Activated CD4-positive, alpha-beta T cell treated with anti-CD3 and anti-CD28 coated beads, Interleukin-2, amount 50 U/mL, for 48 hours (primary cell): ENCODE measurements at regions not wholly inside any gene's neighbourhood (a gene's known extent, or its start where the extent isn't known, plus 50 kb on each side); places are given as distances from the start of the nearest gene placed in this dataset.

Source experiments
- DNase-seq, 2 experiments: peaks; one replicate each; pipeline ENCODE4 v3.0.0-alpha.2; 2020

- no peak for DNase-seq
These were observed 311.8 kb upstream of the SMIM31 start for GRCh38 chr4:164442180-164442579.

GRCh38 chr4:164446516-164446915, 307.4 kb upstream of the SMIM31 start:
- DNase-seq, result no peak

- no peak for DNase-seq
These were observed 292.0 kb upstream of the SMIM31 start for GRCh38 chr4:164461901-164462300.

- DNase-seq, result no peak
These were observed 291.5 kb upstream of the SMIM31 start for GRCh38 chr4:164462471-164462870.

GRCh38 chr4:164464313-164464712, 289.6 kb upstream of the SMIM31 start:
- DNase-seq, result no peak

DNA sequence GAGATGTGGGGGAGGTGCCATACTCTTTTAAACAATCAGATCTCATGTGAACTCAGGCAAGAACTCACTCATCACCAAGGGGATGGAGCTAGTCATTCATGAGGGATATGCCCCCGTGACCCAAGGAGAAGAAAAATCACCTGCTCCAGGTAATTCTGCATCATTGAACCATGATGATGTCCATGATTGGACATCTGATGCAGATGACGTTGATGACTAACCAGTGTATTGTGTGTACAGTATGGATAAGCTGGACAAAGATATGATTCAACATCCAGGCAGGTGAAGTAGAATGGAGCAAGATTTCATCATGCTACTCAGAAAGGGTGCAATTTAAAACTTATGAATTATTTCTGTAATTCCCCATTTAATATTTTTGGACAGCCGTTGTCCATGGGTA, 286.4 kb upstream of the SMIM31 start:
- no peak for DNase-seq

DNA sequence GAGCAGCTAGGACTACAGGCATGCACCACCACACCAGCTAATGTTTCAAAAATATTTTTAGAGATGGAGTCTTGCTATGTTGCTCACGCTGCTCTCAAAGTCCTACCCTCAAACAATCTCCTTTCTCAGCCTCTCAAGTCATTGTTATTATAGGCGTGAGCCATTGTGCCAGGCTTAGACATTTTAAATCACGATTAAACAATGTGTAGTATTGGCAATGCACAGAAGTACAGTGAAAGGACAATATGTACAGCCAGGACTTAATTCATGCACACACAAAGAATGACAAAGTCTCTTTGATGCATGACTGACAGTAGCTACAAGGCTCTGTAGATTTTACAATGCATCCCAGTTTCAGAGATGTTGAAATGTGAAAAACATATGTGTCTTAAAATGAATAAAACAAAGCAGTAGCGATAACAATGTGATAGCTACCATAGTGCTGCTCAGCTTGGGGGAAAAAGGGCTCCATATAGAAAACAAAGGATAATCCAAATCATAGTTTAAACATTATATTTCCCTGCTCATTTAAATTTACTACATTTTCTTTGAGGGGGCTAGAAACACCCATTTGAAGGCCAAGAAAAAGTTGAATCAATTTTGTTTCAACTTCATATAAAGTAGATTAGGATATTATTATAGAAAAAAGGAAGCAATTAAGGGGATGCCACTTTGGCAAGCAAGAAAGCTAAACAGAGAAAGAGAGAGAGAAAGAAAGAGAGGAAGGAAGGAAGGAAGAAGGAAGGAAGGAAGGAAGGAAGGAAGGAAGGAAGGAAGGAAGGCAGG, 272.4 kb upstream of the SMIM31 start:
- DNase-seq, result no peak

- DNase-seq, result no peak
These were observed 271.9 kb upstream of the SMIM31 start for GRCh38 chr4:164482092-164482404.

DNA sequence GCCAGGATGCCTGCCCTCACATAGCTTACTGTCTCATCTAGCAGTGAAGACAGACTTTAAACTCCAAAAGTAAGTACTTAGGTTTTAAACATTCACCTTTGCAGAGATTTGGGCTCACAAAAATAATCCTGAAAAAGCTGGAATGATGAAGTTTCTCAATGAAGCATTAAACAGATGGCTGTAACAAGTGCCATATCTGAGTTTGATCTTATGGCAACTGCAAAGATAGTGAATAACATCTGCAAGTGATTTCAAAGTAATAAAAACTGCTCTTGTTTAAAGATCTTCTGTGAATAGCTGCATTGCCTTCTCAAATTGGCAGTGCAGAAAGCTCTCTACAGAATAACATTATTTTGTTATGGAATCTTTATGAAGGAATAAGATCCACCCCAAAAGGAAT, 271.2 kb upstream of the SMIM31 start:
- DNase-seq, result no peak

DNA sequence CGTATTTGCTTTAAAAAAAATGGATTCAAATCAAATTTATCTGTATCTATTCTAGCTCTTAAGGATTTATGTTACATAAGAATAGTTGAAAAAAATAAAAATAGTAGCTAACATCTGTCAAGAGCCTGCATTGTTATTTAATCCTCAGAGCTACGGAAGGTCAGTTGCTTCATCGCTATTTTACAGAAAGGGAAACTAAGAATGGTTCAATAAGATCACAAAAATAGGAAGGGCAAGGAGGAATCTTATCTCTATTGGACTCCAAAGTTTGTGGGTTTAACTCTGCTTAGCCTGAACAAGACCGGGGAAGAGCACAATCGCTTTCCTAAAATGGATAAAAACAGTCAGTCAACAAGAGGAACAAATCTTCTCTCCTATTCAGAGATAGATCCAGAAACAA, 270.2 kb upstream of the SMIM31 start:
- no peak for DNase-seq

DNA sequence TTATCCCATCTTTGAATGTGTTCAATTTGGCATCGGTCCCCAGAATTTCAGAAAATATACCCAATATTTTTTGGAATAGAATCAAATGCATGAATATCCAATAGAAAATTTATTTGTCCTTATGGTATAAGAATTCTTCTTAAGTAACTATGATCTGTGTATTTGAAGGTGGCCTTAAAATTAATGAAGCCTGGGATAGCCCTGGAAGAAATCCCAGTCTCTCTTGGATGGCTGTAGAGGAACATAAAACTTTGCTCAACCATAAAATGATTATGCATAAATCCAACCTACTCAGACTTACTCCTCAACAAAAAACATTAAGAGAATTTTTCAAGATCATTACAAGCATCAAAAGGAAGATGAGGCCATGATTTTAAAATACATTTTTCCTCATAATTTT, 269.4 kb upstream of the SMIM31 start:
- no peak for DNase-seq

- DNase-seq, result no peak
These were observed 268.8 kb upstream of the SMIM31 start for GRCh38 chr4:164485136-164485535.

- DNase-seq, result no peak
These were observed 265.8 kb upstream of the SMIM31 start for GRCh38 chr4:164488114-164488513.

DNA sequence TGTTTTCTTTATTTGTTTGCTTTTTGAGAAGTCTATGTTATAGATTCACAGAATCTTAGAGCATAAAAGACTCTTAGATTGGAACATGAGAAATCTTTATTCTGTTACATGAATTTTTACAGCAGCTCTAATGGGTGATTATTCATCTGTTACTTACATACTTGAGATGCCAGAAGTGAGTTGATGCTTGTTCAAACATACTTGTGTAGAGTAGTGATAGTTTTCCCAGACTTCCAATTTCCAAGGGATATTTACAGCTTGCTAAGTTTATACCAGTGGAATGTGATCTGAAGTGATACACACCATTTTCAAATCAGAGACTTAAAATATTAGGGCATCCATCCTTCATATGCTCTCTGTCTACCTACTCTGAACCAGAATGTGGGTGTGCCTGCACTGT, 252.9 kb upstream of the SMIM31 start:
- no peak for DNase-seq

DNA sequence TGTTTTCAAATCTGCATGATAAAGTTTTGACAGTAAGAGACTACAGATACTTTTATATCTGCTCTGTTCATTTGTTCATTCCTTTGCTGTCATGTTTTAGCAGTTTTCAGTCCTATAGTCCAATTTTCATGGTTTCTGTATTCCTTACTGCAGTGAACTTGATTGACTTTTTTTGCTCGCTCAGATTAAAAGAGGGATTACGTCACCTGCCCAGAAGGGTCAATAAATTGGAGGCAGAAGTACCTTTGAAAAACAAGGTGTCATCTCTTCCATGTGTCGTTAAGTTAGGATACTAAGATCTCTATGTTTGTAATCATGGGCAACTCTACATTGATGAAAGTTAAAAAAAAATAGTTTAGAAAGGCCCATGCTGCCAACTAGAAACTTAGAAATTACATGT, 250.1 kb upstream of the SMIM31 start:
- no peak for DNase-seq

GRCh38 chr4:164508097-164508496, 245.8 kb upstream of the SMIM31 start:
- no peak for DNase-seq

- DNase-seq, result no peak
These were observed 245.2 kb upstream of the SMIM31 start for GRCh38 chr4:164508771-164509170.

- no peak for DNase-seq
These were observed 244.0 kb upstream of the SMIM31 start for GRCh38 chr4:164509951-164510350.

DNA sequence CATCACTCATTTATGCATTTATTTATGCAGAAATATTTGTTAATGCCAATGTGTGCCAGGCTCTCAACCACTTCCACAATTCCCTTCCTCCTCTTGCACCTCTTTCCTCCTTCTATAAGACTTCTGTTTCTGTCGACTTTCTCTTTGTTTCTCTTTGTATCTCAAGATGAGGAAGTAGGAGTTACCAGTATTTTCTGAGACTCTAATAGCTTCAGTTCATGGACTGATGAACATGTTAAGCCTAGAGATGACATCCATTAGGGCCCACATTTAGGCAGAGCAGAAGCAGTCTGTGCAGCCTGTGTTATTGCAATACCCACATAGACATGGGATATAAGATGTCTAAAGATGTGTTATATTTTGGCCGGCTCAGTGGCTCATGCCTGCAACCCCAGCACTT, 241.8 kb upstream of the SMIM31 start:
- DNase-seq, result no peak

DNA sequence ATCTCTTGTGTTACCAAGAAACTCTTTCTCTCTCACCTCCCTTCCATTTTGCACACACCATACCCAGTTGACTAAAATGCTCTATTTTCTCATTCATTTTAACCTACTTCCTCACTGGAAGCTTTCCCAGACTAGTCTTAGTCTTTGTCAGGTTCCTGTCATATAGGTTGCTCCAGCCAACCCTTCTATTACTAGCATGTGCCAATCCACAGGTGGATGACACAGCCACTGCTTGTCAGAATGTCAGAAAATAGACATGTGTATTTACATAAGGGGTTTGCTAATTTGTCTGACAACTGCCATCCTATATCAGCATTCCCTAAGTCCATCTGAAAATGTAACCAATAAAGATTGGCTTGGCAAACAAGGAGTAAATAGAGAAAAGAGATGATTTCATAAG, 239.2 kb upstream of the SMIM31 start:
- DNase-seq, result no peak

- DNase-seq, result no peak
These were observed 229.1 kb upstream of the SMIM31 start for GRCh38 chr4:164524789-164525188.

- DNase-seq, result no peak
These were observed 226.9 kb upstream of the SMIM31 start for GRCh38 chr4:164526933-164527583.

- no peak for DNase-seq
These were observed 224.9 kb upstream of the SMIM31 start for GRCh38 chr4:164529058-164529457.

- DNase-seq, result no peak
These were observed 224.4 kb upstream of the SMIM31 start for GRCh38 chr4:164529486-164529885.

DNA sequence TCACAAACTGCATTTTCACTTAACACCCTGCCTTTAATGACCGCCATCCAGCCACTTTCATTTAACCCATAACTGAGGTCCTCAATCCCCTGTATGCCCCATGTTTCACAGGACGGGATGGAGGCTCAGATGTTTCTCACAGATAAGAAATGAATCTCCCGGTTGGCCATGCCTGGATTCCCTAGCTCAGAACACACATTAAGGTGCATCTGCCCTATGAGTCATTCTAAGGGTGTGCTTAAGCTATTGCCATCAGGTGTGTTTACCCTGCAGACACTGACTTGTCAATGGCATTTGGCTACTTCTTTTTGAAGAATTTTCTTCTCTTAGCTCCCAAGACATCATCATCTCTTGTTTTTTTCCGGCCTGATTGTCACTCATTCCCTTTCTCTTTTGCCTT, 222.6 kb upstream of the SMIM31 start:
- no peak for DNase-seq
